ENCODE measurements at regions not wholly inside any gene's neighbourhood (a gene's known extent, or its start where the extent isn't known, plus 50 kb on each side); places are given as distances from the start of the nearest gene placed in this dataset.
"Not testable (repeated sequence)": the region's sequence is repeated elsewhere in the genome, so short reads cannot be mapped to it uniquely, and the experiment has no call there.

DNA sequence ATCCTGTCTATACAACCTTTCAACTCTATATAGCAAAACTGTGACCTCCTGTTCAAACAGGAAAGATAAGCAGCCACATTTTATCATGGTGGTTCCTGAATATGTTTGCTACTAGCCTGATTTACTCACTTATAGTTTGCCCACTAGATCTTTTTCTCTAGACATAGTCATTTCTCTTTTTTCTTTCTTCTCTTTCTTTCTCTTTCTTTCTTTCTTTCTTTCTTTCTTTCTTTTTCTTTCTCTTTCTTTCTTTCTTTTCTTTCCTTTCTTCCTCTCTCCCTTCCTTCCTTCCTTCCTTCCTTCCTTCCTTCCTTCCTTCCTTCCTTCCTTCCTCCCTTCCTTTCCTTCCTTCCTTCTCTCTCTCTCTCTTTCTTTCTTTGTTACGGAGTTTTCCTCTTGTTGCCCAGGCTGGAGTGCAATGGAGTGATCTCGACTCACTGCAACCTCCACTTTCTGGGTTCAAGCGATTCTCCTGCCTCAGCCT is 142.0 kb upstream of the TBL1XR1 start:
- not testable (repeated sequence) for DNase-seq

DNA sequence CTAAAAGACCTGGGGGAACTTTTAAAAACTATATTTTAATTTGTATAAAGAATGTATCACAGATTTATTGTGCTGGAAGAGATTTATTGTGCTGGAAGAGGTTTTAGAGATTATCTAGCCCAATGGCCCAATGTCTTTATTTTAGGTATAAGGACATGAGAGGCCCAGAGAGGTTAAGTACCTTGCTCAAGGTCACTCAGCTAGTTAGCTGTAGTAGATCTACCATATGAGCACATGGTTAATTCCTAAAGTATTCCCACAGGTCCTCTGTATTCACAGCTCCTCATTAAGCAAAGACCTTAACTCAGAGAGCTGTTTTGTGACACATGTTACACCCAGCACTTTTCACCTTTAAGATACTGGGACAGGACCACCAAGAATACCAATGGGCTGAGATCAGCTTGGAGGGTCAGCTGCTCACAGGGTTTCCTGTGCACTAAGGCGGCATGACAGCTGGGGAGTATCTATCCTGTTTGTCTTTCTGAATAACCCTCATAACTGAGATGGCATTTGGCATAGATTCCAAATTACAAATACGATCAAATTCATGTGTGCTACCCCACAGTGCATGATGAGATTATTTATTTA is 143.1 kb upstream of the TBL1XR1 start:
- DNase-seq: no peak

DNA sequence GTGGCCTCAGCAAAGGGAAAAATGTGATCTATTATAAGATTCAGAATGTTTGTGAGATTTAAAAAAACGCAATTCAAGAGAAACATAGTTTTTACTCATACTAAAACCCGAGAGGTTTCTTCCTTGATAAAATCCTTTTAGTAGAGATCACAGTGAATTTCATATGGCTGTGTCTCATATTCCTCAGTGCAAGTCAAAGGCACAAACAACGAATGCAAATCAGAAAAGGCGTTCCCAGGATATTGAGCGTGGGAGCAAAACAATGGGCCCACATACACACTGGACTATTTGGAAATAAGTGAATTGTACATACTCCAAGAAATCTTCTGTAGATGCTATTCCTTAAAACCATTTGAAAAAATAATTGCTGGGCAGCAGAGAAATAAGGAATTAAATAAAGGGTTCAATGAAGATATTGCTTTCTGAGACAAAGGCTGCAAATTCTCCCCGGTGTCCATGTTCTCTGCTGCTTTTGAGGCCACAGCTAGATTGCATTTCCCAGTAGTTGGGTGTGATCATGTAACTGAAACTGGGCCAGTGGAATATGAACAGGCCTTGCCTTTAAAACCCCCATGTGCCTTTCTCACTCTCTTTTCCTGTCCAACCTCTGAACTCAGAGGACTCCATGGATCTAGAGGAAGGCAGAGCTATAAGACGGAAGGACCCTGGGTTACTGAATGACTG is 144.6 kb upstream of the TBL1XR1 start:
- no peak for DNase-seq

GRCh38 chr3:177343122-177343625 is 145.9 kb upstream of the TBL1XR1 start:
- DNase-seq: no peak

DNA sequence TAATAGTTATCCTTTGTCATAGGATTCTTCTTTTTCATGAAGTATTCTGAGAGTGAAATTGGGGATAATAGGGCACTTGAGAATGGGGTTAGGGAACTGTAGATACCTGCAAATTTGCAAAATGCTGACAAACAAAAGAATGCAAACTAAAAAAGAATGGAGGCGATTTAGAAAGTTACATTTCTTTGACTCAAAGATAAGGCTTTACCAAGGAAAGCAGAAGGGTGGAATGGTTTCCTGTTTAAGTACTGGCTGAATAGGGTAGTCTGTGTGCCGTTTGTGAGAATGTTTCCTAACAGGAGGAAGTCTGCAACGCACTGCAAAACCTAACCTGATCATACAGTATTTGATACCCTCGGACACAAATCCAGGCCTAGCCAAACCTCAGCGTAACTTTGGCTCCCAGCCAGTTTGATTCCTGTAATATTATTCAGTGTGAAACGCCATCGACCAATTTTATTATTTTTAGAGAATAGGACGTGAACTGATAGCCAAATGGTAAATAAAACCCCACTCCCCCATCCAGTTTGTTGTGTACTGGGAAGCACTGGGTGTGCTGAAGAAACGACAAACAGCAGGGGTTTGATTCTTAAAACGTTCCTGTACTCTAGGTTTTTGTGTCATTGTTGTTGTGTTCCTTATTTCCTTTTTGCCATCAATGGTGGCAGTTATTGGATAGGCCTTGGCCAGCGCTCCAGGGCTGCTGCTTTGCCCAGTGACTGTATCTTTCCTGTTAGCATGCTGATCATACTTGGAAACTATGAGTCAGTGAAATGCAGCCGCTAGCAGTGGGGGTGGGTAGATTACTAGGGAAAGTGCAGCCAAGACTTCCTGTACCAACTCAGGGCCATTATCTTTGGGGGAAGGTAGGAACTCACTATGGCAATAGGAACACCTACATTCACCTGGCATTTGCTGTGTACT is 148.0 kb upstream of the TBL1XR1 start:
- peak; percentile 94 for DNase-seq

- no peak for DNase-seq
Observed at GRCh38 chr3:177345973-177346503, 148.8 kb upstream of the TBL1XR1 start.

- DNase-seq: no peak
Observed at GRCh38 chr3:177346878-177347277, 149.6 kb upstream of the TBL1XR1 start.

DNA sequence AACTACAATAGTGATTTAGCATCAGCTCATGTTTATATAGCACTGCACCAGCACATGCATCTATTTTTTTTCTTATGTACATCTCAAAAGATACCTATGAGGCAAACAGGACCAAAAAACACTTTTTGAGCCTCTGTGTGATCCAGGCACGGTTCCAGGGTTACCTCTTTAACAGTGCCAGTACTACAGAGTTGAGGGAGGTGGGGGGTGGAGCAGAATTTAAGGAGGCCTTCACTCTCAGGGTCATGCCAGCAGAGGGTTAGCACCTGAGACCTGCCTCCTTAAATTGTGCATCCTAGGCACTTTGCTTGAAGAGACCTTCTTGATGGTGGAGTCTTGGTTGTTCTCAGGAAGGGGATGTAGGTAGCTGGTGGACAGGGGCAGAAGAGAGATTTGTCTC is 150.3 kb upstream of the TBL1XR1 start:
- no peak for DNase-seq

DNA sequence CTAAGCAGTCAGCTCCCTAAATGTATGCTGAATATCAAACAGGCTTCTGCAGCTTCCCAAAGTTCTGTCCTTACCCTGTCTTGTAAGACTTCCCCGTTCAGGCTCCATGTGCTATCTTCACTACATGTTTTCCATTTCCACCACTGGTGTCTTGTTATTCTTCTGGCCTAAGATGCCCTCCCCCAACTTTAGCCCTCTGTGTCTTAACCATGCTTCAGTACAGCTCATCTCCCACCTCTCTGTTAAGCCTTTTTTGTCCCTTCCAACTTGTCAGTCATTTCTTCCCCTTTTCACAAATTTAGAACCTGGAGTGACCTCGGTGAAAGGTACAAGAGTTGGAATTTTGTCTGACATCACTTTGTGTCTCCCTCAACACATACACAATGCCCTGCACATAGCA is 151.7 kb upstream of the TBL1XR1 start:
- no peak for DNase-seq

GRCh38 chr3:177349384-177349783 is 152.1 kb upstream of the TBL1XR1 start:
- DNase-seq: no peak

GRCh38 chr3:177350121-177350520 is 152.8 kb upstream of the TBL1XR1 start:
- no peak for DNase-seq

GRCh38 chr3:177351206-177351605 is 153.9 kb upstream of the TBL1XR1 start:
- no peak for DNase-seq

DNA sequence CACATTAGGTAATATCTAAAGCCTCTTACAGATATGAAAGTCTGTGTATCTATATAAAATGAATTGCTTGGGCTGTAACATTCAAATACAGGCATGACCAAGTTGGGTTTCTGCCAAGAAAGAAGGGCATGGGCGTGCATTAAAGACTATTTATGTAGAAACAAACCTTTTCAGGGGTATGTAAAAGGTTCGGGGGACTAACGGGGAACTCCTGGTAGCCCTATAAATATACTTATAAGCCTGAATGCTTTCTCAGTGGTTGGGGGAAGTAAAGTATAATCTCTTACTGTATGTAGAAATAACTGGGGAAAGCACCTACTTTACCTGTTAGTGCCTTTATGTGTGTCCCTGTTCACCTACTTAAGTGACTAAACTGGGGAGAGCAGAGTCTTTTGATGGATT is 154.5 kb upstream of the TBL1XR1 start:
- no peak for DNase-seq

DNA sequence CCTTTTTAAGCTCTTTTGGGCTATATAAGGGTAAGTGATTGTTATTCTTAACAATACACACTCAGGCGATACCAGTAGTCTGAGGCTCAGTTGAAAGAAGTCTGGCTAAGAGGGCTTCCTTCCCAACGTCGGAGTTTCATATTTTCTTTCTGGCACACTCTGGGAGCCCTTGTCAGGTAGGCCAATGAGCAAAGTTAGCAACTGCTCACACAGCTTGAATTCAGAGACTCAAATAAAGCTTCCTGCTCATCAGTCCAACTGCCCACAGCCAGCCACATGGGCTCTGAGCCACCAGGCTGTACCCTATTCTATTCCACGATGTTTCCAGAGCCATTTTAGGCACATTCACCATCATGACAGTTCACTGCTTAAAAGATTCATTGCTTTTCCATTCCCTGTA is 155.1 kb upstream of the TBL1XR1 start:
- no peak for DNase-seq

- DNase-seq: no peak
Observed at GRCh38 chr3:177353140-177353539, 155.9 kb upstream of the TBL1XR1 start.

DNA sequence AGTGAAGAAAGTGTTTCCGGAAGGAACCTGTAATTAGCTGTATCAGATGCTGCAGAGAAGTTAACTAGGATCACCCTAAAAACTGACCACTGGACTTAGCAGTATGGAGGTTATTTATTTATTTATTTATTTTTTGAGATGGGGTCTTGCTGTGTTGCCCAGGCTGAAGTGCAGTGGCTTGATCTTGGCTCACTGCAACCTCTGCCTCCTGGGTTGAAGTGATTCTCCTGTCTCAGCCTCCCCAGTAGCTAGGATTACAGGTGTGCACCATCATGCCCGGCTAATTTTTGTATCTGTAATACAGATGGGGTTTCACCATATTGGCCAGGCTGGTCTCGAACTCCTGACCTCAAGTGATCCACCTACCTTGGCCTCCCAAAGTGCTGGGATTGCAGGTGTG is 156.6 kb upstream of the TBL1XR1 start:
- DNase-seq: not testable (repeated sequence)

DNA sequence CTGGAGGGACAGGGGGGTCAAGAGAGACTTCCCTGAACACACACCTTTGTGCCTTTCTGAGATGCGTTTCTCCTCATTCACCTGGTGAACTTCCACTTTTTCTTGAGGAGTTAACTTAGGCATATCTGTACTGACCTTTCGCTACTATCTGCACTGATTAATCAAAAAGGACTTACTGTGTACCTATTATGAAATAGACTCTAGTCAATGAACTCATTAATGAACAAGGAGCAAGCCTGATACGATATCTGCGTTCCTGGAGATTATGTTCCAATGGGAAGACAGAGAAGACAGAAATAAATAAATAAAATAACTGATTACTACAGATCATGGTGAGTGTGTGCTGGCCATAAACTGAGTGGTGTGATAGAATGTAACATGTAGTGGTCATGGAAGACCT is 157.2 kb upstream of the TBL1XR1 start:
- DNase-seq: no peak

GRCh38 chr3:177356113-177356512 is 158.8 kb upstream of the TBL1XR1 start:
- DNase-seq: no peak

- no peak for DNase-seq
Observed at GRCh38 chr3:177356952-177357351, 159.7 kb upstream of the TBL1XR1 start.

GRCh38 chr3:177357352-177358090 is 160.2 kb upstream of the TBL1XR1 start:
- peak; percentile 37 for DNase-seq

DNA sequence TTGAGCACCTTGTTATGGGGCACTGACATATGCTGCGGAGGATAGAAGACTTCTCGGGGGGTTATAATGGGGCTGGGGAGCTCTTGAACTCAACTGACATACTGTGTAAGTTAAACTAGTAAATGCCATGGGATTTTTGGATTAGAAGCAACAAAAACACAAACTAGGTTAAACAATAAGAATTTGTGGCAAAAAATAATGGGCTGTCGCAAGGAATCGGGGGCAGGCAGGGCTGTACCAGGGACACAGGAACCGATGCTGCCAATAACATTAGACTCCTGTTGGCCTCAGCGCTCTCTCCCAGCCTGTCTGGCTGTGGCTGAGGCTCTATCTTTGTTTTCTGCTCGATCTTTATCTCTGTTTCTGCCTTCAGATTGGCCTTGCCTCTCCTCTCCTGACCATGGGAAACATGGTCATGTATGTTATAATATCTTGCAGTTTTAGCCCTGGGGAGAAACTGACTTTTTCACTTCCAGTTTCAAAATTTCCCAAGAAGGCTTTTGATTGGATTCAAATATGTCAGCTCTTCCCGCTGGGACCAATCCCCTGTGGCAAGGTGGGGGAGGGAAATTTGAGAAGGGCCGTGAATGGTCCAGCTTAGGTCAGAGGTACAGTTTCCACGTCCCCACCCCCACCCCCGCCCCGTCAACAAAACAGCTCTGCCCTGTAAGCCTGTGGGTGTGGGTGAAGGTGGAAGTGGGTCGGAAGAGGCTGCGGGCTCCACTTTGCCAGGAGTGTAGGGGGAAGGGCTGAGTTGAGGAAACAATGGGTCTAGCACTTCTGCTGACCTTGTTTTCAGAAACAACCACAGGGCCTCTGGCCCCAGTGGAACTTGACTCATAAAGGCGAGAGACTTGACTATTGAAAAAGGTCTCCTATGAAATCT is 161.1 kb upstream of the TBL1XR1 start:
- DNase-seq: peak; percentile 79

Data from DMS153 (cell line).